Stimulated activated CD4-positive, alpha-beta T cell treated with anti-CD3 and anti-CD28 coated beads, TNF-alpha, amount 100 ng/mL, for 4 hours (primary cell): ENCODE measurements at regions not wholly inside any gene's neighbourhood (a gene's known extent, or its start where the extent isn't known, plus 50 kb on each side); places are given as distances from the start of the nearest gene placed in this dataset.

Source experiments
- DNase-seq, 3 experiments: peaks; one replicate each; pipeline ENCODE4 v3.0.0-alpha.2; 2020; ENCODE audit warnings: low read depth in 3 of 3

DNA sequence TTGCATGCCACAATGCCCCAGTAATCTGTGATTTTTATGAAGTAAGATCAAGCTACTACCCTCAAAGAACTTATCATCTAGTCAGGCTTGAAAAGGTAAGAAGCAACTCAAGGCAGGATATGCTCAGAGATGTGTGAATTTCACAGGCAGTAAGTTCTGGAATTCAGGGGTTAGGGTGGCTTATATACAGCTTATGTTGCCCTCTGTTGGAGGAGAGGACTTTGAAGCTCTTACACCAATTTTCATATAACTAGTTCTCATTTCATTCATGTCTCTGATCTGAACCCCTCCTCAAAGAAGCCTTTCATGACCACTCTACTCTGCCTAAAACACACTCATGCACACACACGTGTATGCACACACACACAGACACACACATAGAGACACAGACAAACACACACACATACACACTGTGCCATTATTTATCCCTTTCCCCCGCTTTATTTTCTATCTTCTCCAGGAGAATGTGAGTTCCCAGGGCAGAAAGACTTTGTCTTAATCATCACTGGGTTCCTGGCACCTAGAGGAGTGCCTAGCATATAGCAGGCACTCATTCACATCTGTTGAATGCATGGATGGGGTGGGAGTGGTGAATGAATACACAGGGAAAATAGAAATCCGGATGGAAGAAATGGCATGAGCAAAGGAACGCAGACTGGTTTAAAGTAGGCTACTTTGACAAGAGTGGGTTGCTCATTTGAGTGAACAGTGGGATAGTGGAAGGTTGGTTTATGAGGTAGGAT, 220.7 kb upstream of the ZBED5 start:
- DNase-seq = no peak

DNA sequence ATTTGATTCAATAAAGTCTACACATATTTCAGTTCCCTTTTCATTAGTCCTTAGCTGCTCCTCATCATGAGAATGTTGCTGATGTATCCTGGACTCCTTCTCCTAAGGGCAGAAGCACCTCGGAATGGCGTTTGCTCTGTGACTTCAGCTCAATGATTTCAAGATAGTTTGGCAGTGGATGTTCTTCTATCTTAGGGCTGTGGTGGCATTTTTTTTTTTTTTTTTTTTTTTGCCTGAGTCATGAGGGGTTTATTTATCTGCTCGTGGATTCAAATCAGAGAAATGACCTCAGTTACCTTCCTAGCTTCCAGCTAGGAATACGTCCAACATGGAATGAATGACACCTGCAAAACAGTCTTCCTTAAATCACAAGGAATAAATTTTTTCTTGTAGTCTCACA, 220.0 kb upstream of the ZBED5 start:
- DNase-seq = no peak

DNA sequence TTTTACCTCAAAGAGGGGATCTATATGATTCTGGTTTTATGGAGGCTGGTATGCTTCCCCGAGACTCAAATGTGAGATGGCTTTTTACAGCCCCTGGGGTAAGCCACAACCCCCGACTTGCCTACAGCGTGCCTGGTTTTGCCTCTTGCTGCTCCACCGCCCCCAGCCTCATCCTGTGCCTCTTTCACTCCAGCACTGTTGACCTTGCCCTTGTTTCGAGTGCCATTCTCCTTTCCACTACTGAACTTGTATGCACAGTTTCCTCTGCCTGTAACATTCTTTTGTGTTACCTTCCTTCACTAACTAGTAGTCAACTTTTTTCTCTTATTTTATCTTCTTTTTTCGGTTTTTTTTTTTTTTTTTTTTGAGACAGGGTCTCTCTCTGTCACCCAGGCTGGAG, 219.0 kb upstream of the ZBED5 start:
- DNase-seq = no peak

DNA sequence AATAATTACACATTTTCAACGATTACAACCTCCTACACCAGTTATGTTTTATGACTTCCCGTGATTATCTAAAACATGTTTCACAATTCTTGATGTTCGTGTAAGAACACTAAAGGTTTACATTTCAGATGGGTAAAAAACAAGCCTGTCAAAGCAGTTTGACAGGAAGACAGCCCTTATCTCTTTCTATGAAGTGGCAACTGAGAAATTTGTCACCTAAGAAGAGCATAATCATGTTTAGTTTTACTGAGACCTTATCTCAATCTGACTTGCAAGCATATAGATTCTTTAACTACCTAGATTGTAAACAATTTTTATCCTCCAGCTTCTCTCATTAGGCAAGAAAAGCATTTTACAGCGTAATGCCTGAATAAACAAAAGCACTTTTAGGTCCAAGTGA, 218.4 kb upstream of the ZBED5 start:
- DNase-seq = no peak

- no peak for DNase-seq
Observed at GRCh38 chr11:11075515-11076171, 217.8 kb upstream of the ZBED5 start.

- DNase-seq = no peak
Observed at GRCh38 chr11:11074686-11075335, 217.0 kb upstream of the ZBED5 start.

DNA sequence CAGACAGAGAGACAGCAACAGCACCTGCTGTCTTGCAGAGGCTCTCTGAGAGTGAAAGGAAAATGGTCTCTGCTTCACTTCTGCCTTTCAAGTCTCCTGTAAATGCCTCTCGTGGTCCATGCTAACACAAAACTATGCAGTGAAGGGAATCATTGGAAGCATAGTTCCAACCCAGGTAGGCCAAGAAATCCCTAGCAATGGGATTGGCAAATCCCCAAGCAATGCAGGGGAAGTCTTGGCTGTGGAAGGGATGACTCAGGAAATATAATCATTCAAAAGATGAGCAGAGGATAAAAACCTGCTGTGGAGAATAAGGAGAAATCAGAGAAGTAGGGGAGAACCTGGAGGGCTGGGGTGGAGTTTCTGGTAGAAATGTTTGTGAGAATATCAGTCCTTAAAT, 216.1 kb upstream of the ZBED5 start:
- no peak for DNase-seq

- no peak for DNase-seq
Observed at GRCh38 chr11:11072067-11072466, 214.2 kb upstream of the ZBED5 start.

- no peak for DNase-seq
Observed at GRCh38 chr11:11071486-11071885, 213.6 kb upstream of the ZBED5 start.

DNA sequence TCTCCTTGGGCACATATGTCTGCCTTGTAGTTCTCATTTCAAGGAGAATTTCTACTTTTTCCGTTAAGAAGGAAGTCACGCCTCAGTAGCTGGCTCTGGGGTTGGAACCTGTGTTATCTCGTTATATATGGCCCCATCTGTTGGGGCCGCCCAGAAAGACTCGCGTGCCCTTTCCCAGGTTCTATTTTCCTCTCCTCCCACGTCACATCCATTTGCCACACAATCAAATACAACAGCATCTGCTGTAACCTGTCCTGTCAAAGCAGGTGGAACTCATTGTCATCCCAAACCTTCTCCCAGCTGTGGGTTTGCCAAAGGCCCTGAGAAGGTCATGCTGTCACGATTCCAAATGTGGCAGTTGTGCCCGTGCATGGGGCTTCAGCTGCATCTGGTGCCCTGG, 213.1 kb upstream of the ZBED5 start:
- DNase-seq = no peak

GRCh38 chr11:11069841-11070835, 212.3 kb upstream of the ZBED5 start:
- DNase-seq = no peak

GRCh38 chr11:11068113-11068512, 210.3 kb upstream of the ZBED5 start:
- no peak for DNase-seq

DNA sequence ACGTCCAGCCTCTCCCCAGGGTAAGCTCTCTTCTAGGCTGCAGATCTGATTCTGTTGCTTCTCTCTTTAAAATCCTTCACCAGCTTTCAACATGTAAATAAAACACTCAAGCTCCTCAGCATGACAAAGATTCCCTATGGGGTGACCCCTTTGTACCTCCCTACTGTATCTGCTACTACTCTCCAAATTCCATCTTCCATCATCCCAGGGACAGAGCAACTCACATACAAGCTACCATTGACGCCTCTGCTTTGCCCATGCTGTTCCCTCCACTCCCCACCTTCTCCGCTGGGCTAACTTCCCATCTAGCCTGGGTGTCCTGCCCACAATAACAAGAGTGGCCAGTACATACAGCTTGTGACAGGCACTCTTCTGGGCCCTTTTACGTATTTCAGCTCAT, 207.5 kb upstream of the ZBED5 start:
- no peak for DNase-seq

GRCh38 chr11:11057472-11057854, 199.6 kb upstream of the ZBED5 start:
- no peak for DNase-seq

GRCh38 chr11:11056749-11057471, 199.1 kb upstream of the ZBED5 start:
- DNase-seq = no peak

DNA sequence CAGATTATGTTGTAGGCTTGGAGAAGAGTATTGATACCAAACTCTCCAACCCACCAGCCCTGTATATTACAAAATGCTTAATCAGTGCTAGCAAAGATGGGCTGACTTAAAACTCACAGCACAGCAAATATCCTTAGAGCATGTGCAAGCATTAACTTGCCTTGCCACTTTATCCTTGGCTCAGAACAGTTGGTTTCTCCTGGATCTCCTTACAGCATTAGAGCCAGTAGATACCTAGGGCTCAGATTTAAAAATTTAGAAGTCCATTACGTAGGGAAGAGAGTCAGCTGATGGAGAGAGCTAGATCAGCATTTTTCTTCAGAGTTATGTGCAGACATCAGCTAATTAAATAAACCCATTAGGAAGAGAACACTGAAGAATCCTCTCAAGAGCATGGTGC, 198.5 kb upstream of the ZBED5 start:
- DNase-seq = no peak

DNA sequence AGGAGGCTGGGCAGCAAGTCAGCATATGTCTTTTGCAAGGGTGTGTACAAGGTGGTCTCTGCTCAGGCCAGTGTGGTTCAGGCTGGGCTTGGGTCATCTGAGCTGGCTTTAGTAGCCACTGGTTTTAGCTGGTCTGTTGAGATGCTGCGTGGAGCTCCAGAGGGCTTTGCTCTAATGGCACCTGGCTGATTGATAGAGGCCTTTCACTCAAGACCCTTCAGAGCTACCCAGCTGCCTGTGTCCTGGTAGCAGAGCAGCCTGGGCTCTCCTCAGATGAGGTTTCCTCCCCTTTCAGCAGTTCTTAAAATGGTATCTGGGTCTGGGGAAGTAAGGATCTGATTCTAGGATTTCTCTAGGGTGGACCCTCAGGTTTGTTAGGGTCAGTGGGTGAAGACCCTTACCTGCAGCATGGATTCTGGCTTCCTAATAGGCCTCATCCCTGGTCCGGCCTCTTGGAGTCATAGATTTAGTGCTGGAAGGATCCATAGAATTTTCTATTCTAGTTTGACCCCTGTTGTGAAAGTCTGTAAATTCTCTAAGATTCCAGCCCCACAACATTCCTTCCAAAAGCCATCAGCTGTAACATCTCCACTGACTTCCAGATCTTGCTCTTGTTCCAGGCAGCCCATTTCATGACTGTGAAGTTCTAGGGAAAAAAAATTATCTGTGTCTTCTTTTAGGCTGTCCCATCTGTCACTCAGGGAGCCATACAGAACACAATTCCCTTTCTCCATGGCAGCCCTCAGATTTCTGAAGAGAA, 190.2 kb upstream of the ZBED5 start:
- no peak for DNase-seq

DNA sequence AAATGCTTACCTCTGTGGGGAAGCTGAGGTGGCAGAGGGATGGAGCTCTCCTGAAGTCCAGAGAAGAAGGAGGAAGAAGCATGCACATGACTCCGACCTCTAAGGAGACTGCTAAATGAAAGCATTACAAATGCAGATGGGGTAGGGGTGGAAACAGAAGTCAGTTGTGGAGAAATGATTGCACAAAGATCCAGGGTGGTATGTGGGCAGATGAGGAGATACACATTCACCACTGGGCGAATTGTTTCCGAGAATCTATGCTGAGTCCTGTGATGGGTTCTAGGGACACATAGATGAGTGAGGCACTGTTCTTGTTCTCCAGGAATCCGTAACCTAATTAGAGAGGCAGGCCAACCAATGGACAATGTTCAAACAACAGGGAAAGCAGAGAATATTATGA, 188.9 kb upstream of the ZBED5 start:
- no peak for DNase-seq

DNA sequence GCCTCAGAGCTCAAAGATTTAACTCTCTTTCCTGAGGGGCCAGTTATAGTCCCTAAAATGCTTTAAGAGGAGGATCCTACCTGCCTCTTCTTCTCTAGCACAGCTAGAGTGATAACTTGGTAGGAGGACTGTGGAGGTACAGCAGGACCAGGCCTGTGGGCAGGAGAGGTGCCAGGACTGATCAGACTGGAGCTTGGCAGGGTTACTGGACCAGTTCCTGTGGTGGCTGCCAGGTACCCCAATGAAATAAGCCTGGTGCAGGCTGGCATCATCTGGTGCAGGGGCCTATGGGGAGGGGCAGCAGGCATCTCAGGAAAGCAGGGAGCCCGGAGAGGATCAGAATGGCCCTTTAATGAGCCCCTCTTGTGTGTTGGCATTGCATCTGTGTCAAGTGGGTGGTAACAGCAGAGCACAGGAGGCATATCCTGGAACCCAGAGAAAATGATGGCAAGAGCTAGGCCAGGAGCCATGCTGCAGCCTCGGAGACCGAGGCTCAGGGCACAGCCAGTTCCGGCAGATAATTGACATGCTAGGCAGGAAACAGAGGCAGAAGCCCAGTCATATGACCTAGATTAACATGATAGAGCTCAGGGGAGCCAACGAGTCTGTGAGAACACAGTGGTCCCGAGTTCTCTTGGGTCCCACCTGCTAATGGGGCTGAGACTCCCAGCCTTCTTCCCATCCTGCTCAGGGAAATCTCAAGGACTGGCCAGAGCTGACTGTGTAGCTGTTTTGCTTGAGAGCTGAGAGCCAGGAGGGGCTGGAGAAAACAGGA, 187.5 kb upstream of the ZBED5 start:
- DNase-seq = no peak
